ENCODE measurements at regions not wholly inside any gene's neighbourhood (a gene's known extent, or its start where the extent isn't known, plus 50 kb on each side); places are given as distances from the start of the nearest gene placed in this dataset.
"Not testable (repeated sequence)": the region's sequence is repeated elsewhere in the genome, so short reads cannot be mapped to it uniquely, and the experiment has no call there.

- ChIA-PET POLR2A (no interaction called here), CTCF (no interaction called here)
- no peak overlapping the region for H3K4me3 Mint-ChIP-seq
- no peaks in the 10 kb centered on the region for H3K4me1 Mint-ChIP-seq (ENCODE audit: low read depth)
- no peak overlapping the region for H3K27ac Mint-ChIP-seq
- H3K36me3 Mint-ChIP-seq (ENCODE audit: low read depth) = no peaks in the 10 kb centered on the region
- ATAC-seq (no peak), DNase-seq (no peak)
- H3K27me3 Mint-ChIP-seq (ENCODE audit: low read depth) = no peaks in the 10 kb centered on the region
- no peaks in the 10 kb centered on the region for H3K9me3 Mint-ChIP-seq (ENCODE audit: insufficient read depth)
Measured at GRCh38 chr7:156504687-156505545, 135.7 kb upstream of the RNF32 start.

DNA sequence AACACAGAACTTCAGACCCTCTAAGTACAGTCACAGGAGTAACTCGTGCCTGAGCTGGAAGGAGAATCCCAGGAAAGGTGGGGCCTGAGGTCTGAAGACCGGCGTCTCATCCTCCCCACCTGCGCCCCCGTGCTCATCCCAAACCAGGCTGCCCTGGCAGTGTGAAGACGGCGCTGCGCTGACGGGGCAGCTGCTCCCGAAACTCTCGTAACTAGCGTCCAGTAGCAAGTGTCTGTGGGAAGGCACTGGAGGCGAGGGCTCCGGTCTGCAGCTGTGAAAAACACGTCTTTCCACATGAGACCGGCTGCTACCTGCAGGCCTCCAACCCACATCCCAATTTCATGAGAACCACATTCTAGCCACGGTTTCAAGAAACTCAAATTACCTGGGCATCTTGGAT, 136.6 kb upstream of the RNF32 start:
- ChIA-PET POLR2A (no interaction called here), CTCF (no interaction called here)
- DNase-seq (no peak), ATAC-seq (no peak)
- Mint-ChIP-seq H3K27ac (no peak overlapping the region), H3K27me3 (ENCODE audit: low read depth) (no peaks in the 10 kb centered on the region), H3K4me3 (no peak overlapping the region), H3K4me1 (ENCODE audit: low read depth) (no peaks in the 10 kb centered on the region), H3K36me3 (ENCODE audit: low read depth) (no peaks in the 10 kb centered on the region), H3K9me3 (ENCODE audit: insufficient read depth) (no peaks in the 10 kb centered on the region)

- Mint-ChIP-seq H3K36me3 (ENCODE audit: low read depth) (no peaks in the 10 kb centered on the region), H3K9me3 (ENCODE audit: insufficient read depth) (no peaks in the 10 kb centered on the region), H3K4me1 (ENCODE audit: low read depth) (no peaks in the 10 kb centered on the region), H3K27me3 (ENCODE audit: low read depth) (no peaks in the 10 kb centered on the region), H3K4me3 (no peak overlapping the region), H3K27ac (no peak overlapping the region)
- DNase-seq (no peak), ATAC-seq (no peak)
- CTCF ChIA-PET = no interaction called here
- POLR2A ChIA-PET = interaction anchor here (0.6 kb wide), 1 partner anchor 1563 kb away, joined by 3 read pairs; no protein-coding TSS in a partner anchor
Measured at GRCh38 chr7:156503196-156503595, 137.4 kb upstream of the RNF32 start.

DNA sequence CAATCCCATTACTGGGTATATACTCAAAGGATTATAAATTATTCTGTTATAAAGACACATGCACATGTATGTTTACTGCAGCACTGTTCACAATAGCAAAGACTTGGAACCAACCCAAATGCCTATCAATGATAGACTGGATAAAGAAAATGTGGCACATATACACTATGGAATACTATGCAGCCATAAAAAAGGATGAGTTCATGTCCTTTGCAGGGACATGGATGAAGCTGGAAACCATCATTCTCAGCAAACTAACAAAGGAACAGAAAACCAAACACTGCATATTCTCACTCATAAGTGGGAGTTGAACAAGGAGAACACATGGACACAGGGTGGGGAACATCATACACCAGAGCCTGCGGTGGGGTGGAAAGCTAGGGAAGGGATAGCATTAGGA, 138.8 kb upstream of the RNF32 start:
- H3K9me3 Mint-ChIP-seq (ENCODE audit: insufficient read depth); H3K4me3 Mint-ChIP-seq; H3K36me3 Mint-ChIP-seq (ENCODE audit: low read depth); POLR2A ChIA-PET; DNase-seq; H3K27ac Mint-ChIP-seq; CTCF ChIA-PET; H3K27me3 Mint-ChIP-seq (ENCODE audit: low read depth); ATAC-seq; H3K4me1 Mint-ChIP-seq (ENCODE audit: low read depth): not testable (repeated sequence)

- DNase-seq (no peak), ATAC-seq (no peak)
- POLR2A ChIA-PET = no interaction called here
- no peaks in the 10 kb centered on the region for H3K4me1 Mint-ChIP-seq (ENCODE audit: low read depth)
- no peak overlapping the region for H3K27ac Mint-ChIP-seq
- no peaks in the 10 kb centered on the region for H3K9me3 Mint-ChIP-seq (ENCODE audit: insufficient read depth)
- CTCF ChIA-PET = no interaction called here
- H3K27me3 Mint-ChIP-seq (ENCODE audit: low read depth) = no peaks in the 10 kb centered on the region
- no peak overlapping the region for H3K4me3 Mint-ChIP-seq
- no peaks in the 10 kb centered on the region for H3K36me3 Mint-ChIP-seq (ENCODE audit: low read depth)
Measured at GRCh38 chr7:156499247-156499881, 141.2 kb upstream of the RNF32 start.

DNA sequence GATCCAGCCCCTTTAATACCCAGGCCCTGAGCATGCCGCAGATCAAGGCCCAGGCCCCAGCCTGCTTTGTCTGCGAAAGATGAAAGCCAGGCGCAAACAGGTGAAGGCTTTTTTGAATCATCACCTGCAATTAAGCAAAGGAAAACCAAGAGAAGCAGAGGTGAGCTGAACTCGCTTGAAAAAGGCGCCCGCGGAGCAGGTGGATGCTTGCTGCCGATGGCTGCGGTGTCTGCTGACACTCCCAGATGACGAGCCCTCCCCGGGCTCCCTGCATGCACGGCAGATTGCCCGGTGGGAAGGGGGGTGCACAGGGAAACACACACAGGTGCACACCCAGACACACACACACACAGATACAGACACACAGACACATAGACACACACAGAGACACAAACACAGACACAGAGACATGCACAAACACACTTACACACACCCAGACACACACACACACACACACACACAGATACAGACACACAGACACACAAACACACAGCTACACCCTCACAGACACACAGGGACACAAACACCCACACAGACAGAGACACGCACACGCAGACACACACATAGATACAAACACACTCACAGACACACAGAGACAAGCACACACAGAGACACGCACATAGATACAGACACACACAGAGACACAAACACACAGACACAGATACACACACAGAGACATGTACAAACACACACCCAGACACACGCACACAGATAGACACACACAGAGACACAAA, 142.6 kb upstream of the RNF32 start:
- ATAC-seq (no peak), DNase-seq (no peak)
- no peaks in the 10 kb centered on the region for H3K9me3 Mint-ChIP-seq (ENCODE audit: insufficient read depth)
- ChIA-PET CTCF (no interaction called here), POLR2A (no interaction called here)
- H3K4me3 Mint-ChIP-seq = no peak overlapping the region
- no peaks in the 10 kb centered on the region for H3K36me3 Mint-ChIP-seq (ENCODE audit: low read depth)
- H3K27ac Mint-ChIP-seq = no peak overlapping the region
- no peaks in the 10 kb centered on the region for H3K4me1 Mint-ChIP-seq (ENCODE audit: low read depth)
- no peaks in the 10 kb centered on the region for H3K27me3 Mint-ChIP-seq (ENCODE audit: low read depth)

GRCh38 chr7:156496865-156497264, 143.7 kb upstream of the RNF32 start:
- no peak for ATAC-seq
- DNase-seq = no peak
- ChIA-PET POLR2A (no interaction called here), CTCF (no interaction called here)
- Mint-ChIP-seq H3K9me3 (ENCODE audit: insufficient read depth) (no peaks in the 10 kb centered on the region), H3K4me3 (no peak overlapping the region), H3K4me1 (ENCODE audit: low read depth) (no peaks in the 10 kb centered on the region), H3K27me3 (ENCODE audit: low read depth) (peaks cover 3% of the 10 kb centered on the region), H3K27ac (no peak overlapping the region), H3K36me3 (ENCODE audit: low read depth) (no peaks in the 10 kb centered on the region)

- Mint-ChIP-seq H3K27me3 (ENCODE audit: low read depth) (peaks cover 3% of the 10 kb centered on the region), H3K4me1 (ENCODE audit: low read depth) (no peaks in the 10 kb centered on the region), H3K9me3 (ENCODE audit: insufficient read depth) (no peaks in the 10 kb centered on the region), H3K4me3 (no peak overlapping the region), H3K36me3 (ENCODE audit: low read depth) (no peaks in the 10 kb centered on the region), H3K27ac (no peak overlapping the region)
- POLR2A ChIA-PET = no interaction called here
- ATAC-seq (no peak), DNase-seq (no peak)
- CTCF ChIA-PET = no interaction called here
Measured at GRCh38 chr7:156496363-156496769, 144.2 kb upstream of the RNF32 start.

- no peak for ATAC-seq
- no peaks in the 10 kb centered on the region for H3K36me3 Mint-ChIP-seq (ENCODE audit: low read depth)
- ChIA-PET CTCF (no interaction called here), POLR2A (no interaction called here)
- H3K27me3 Mint-ChIP-seq (ENCODE audit: low read depth) = peaks cover 3% of the 10 kb centered on the region
- no peaks in the 10 kb centered on the region for H3K9me3 Mint-ChIP-seq (ENCODE audit: insufficient read depth)
- DNase-seq = no peak
- no peaks in the 10 kb centered on the region for H3K4me1 Mint-ChIP-seq (ENCODE audit: low read depth)
- no peak overlapping the region for H3K4me3 Mint-ChIP-seq
- no peak overlapping the region for H3K27ac Mint-ChIP-seq
Measured at GRCh38 chr7:156494960-156495359, 145.6 kb upstream of the RNF32 start.

- peaks cover 3% of the 10 kb centered on the region for H3K27me3 Mint-ChIP-seq (ENCODE audit: low read depth)
- CTCF ChIA-PET = no interaction called here
- no peak overlapping the region for H3K4me3 Mint-ChIP-seq
- no peak overlapping the region for H3K27ac Mint-ChIP-seq
- no peaks in the 10 kb centered on the region for H3K9me3 Mint-ChIP-seq (ENCODE audit: insufficient read depth)
- no peaks in the 10 kb centered on the region for H3K36me3 Mint-ChIP-seq (ENCODE audit: low read depth)
- H3K4me1 Mint-ChIP-seq (ENCODE audit: low read depth) = no peaks in the 10 kb centered on the region
- DNase-seq (no peak), ATAC-seq (no peak)
- POLR2A ChIA-PET = no interaction called here
Measured at GRCh38 chr7:156493942-156494341, 146.6 kb upstream of the RNF32 start.

- CTCF ChIA-PET = no interaction called here
- ATAC-seq (no peak), DNase-seq (no peak)
- Mint-ChIP-seq H3K27ac (no peak overlapping the region), H3K4me1 (ENCODE audit: low read depth) (no peaks in the 10 kb centered on the region), H3K36me3 (ENCODE audit: low read depth) (no peaks in the 10 kb centered on the region), H3K9me3 (ENCODE audit: insufficient read depth) (no peaks in the 10 kb centered on the region), H3K27me3 (ENCODE audit: low read depth) (peaks cover 5% of the 10 kb centered on the region), H3K4me3 (no peak overlapping the region)
- POLR2A ChIA-PET = no interaction called here
Measured at GRCh38 chr7:156492170-156492569, 148.4 kb upstream of the RNF32 start.

DNA sequence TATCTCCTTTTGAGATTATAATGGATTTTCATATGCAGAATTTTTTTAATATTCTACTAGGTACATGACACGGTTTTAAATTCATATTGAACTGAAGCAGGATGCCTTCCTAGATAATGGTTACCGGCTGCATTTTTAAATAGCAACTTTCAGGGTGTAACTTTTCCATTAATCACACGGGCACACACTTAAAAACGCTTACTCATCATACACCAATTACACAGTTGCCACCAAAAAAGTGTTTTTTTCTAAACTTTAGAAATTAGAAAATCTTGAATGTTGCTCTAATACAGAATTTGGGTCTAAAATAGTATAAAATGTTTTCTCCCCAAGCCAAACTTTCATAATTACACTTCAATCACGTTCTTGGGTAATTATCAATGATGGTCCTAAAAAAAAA, 149.1 kb upstream of the RNF32 start:
- Mint-ChIP-seq H3K27me3 (ENCODE audit: low read depth) (peaks cover 5% of the 10 kb centered on the region), H3K27ac (no peak overlapping the region), H3K36me3 (ENCODE audit: low read depth) (no peaks in the 10 kb centered on the region), H3K9me3 (ENCODE audit: insufficient read depth) (no peaks in the 10 kb centered on the region), H3K4me1 (ENCODE audit: low read depth) (no peaks in the 10 kb centered on the region), H3K4me3 (no peak overlapping the region)
- no peak for ATAC-seq
- no peak for DNase-seq
- POLR2A ChIA-PET = no interaction called here
- CTCF ChIA-PET = no interaction called here

Data from activated CD8-positive, alpha-beta T cell treated with anti-CD3 and anti-CD28 coated beads, Interleukin-2, amount 10 ng/mL, durations not matched to agents 7 days and 5 days (primary cell).